Peyer's patch (tissue), 4 donors: ENCODE measurements at regions not wholly inside any gene's neighbourhood (a gene's known extent, or its start where the extent isn't known, plus 50 kb on each side); places are given as distances from the start of the nearest gene placed in this dataset.

ENCODE experiments used
- POLR2A ChIP-seq, 2 donors: fragments of 450-650 bp; IDR thresholded peaks; one replicate each; pipeline ENCODE4 v1.5.1; 2017; ENCODE audit warnings: antibody characterized with exemption in 2 of 2, mild to moderate bottlenecking in 2 of 2, moderate library complexity in 2 of 2
- TF ChIP-seq, protein P1 (sequence below), 6 experiments: fragments of 450-650 bp in 4 of 6; fragments of 200-600 bp in 2 of 6; sonication (generic) in 1 of 6; IDR thresholded peaks; one replicate each; pipeline ENCODE4 v1.5.1; 2017 to 2019; ENCODE audit warnings: antibody characterized with exemption in 6 of 6, mild to moderate bottlenecking in 3 of 6, moderate library complexity in 1 of 6

- TF ChIP-seq, protein P1, sequence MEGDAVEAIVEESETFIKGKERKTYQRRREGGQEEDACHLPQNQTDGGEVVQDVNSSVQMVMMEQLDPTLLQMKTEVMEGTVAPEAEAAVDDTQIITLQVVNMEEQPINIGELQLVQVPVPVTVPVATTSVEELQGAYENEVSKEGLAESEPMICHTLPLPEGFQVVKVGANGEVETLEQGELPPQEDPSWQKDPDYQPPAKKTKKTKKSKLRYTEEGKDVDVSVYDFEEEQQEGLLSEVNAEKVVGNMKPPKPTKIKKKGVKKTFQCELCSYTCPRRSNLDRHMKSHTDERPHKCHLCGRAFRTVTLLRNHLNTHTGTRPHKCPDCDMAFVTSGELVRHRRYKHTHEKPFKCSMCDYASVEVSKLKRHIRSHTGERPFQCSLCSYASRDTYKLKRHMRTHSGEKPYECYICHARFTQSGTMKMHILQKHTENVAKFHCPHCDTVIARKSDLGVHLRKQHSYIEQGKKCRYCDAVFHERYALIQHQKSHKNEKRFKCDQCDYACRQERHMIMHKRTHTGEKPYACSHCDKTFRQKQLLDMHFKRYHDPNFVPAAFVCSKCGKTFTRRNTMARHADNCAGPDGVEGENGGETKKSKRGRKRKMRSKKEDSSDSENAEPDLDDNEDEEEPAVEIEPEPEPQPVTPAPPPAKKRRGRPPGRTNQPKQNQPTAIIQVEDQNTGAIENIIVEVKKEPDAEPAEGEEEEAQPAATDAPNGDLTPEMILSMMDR (IDR thresholded peaks at IDR 0.05) = no peak
- TF ChIP-seq POLR2A (IDR thresholded peaks at IDR 0.05) = no peak
These were observed 621.6 kb downstream of the TLR4 start for GRCh38 chr9:118325757-118326156.
